ENCODE measurements at regions not wholly inside any gene's neighbourhood (a gene's known extent, or its start where the extent isn't known, plus 50 kb on each side); places are given as distances from the start of the nearest gene placed in this dataset.

GRCh38 chr11:39745401-39745800 is 1714.1 kb downstream of the LRRC4C start:
- TF ChIP-seq CTCF (IDR thresholded peaks at IDR 0.05) (no peak), POLR2A (IDR thresholded peaks at IDR 0.05) (no peak)

All from lower leg skin (tissue), 3 donors.